ENCODE measurements at regions not wholly inside any gene's neighbourhood (a gene's known extent, or its start where the extent isn't known, plus 50 kb on each side); places are given as distances from the start of the nearest gene placed in this dataset.

- FAIRE-seq (no peak), DNase-seq (ENCODE audit: low read depth, low spot score) (no peak), ATAC-seq (peak; percentile 25; the same call in 2 of the 3 replicates)
- ChIA-PET RAD21 (ENCODE audit: unreplicated experiment) (no interaction called here), POLR2A (no interaction called here), SMC1A (ENCODE audit: uncharacterized antibody, unreplicated experiment) (interaction anchor here (1.0 kb wide), 1 partner anchor 39 kb away, joined by 3 read pairs; no protein-coding TSS in a partner anchor), CTCF (no interaction called here)
- in situ Hi-C loops (cut with MboI): loop anchor here (25.0 kb wide), 1 partner anchor 821 kb away; no protein-coding TSS in a partner anchor
- H2AFZ ChIP-seq (ENCODE audit: control insufficient read depth, low read depth, low read length): no peak overlapping the region
- H3K4me2 ChIP-seq (ENCODE audit: control insufficient read depth, insufficient read depth): no peak overlapping the region
- no peaks in the 10 kb centered on the region for H3K4me1 ChIP-seq (ENCODE audit: control insufficient read depth, insufficient read depth, low read length)
- intact Hi-C loops (cut with micrococcal nuclease; ENCODE audit: unreplicated experiment): no loop called here
- H3K4me3 ChIP-seq: no peak overlapping the region
- no peaks in the 10 kb centered on the region for H3K79me2 ChIP-seq (ENCODE audit: control insufficient read depth, insufficient read depth, low read length)
- no peaks in the 10 kb centered on the region for H3K36me3 ChIP-seq (ENCODE audit: control insufficient read depth in 2 of 2, insufficient read depth in 2 of 2, low read length in 1 of 2)
- TF ChIP-seq MEF2B (IDR thresholded peaks at IDR 0.05; ENCODE audit: partially characterized antibody, poor library complexity, severe bottlenecking) (peak; percentile 71), CBX3 (IDR thresholded peaks at IDR 0.05; ENCODE audit: borderline replicate concordance, low read depth) (no peak), LARP7 (IDR thresholded peaks at IDR 0.05) (no peak), NR2C1 (IDR thresholded peaks at IDR 0.05) (no peak), WRNIP1 (IDR thresholded peaks at IDR 0.05; ENCODE audit: borderline replicate concordance, low read depth, low read length) (no peak), NR2F1 (conservative IDR thresholded peaks at IDR 0.05) (peak; percentile 58; the same call in 1 of the 2 replicates), POLR2AphosphoS2 (IDR thresholded peaks at IDR 0.05; ENCODE audit: low read depth, low read length) (no peak), NFIC (IDR thresholded peaks at IDR 0.05; ENCODE audit: low read depth, low read length) (no peak), SMARCA5 (IDR thresholded peaks at IDR 0.05) (no peak), CHD1 (IDR thresholded peaks at IDR 0.05; ENCODE audit: low read depth, low read length) (no peak)
- no peaks in the 10 kb centered on the region for H3K27me3 ChIP-seq (replicated peaks in 1 of 2; ENCODE audit: control insufficient read depth in 2 of 2, insufficient read depth in 2 of 2, low read length in 1 of 2)
- 36% methylated on average over 5 of the region's 5 CpGs for WGBS (ENCODE audit: insufficient coverage, insufficient replicate concordance, low lambda C conversion rate, missing lambda C conversion rate)
- no peaks in the 10 kb centered on the region for H4K20me1 ChIP-seq (ENCODE audit: control insufficient read depth, insufficient read depth)
- no peaks in the 10 kb centered on the region for H3K9me3 ChIP-seq (replicated peaks; ENCODE audit: control insufficient read depth, insufficient read depth, low read length)
- BruUV-seq (replicated peaks): no TSS peak
- no peak overlapping the region for H3K9ac ChIP-seq (ENCODE audit: control insufficient read depth, insufficient read depth, low read length)
- H3K27ac ChIP-seq (ENCODE audit: control insufficient read depth, insufficient read depth): no peak overlapping the region
Observed at GRCh38 chr7:118366363-118366762, 141.9 kb downstream of the ANKRD7 start.

- DNase-seq (ENCODE audit: low read depth, low spot score) (no peak), ATAC-seq (no peak), FAIRE-seq (no peak)
- Histone ChIP-seq H4K20me1 (ENCODE audit: control insufficient read depth, insufficient read depth) (no peaks in the 10 kb centered on the region), H3K79me2 (ENCODE audit: control insufficient read depth, insufficient read depth, low read length) (no peaks in the 10 kb centered on the region), H3K4me3 (no peak overlapping the region), H3K4me1 (ENCODE audit: control insufficient read depth, insufficient read depth, low read length) (no peaks in the 10 kb centered on the region), H3K9me3 (replicated peaks; ENCODE audit: control insufficient read depth, insufficient read depth, low read length) (no peaks in the 10 kb centered on the region), H2AFZ (ENCODE audit: control insufficient read depth, low read depth, low read length) (no peak overlapping the region), H3K36me3 (ENCODE audit: control insufficient read depth in 2 of 2, insufficient read depth in 2 of 2, low read length in 1 of 2) (no peaks in the 10 kb centered on the region), H3K27me3 (replicated peaks in 1 of 2; ENCODE audit: control insufficient read depth in 2 of 2, insufficient read depth in 2 of 2, low read length in 1 of 2) (no peaks in the 10 kb centered on the region), H3K27ac (ENCODE audit: control insufficient read depth, insufficient read depth) (no peak overlapping the region), H3K9ac (ENCODE audit: control insufficient read depth, insufficient read depth, low read length) (no peak overlapping the region), H3K4me2 (ENCODE audit: control insufficient read depth, insufficient read depth) (no peak overlapping the region)
- BruUV-seq (replicated peaks): no TSS peak
- TF ChIP-seq TBL1XR1 (IDR thresholded peaks at IDR 0.05; ENCODE audit: low read depth, low read length) (no peak), IKZF1 (conservative IDR thresholded peaks at IDR 0.05) (no peak), CREB1 (IDR thresholded peaks at IDR 0.05; ENCODE audit: low read depth) (no peak), HDAC6 (IDR thresholded peaks at IDR 0.05; ENCODE audit: unreplicated experiment) (no peak), E2F8 (IDR thresholded peaks at IDR 0.05; ENCODE audit: low read depth, partially characterized antibody) (no peak), IRF3 (IDR thresholded peaks at IDR 0.05) (no peak)
- POLR2A ChIA-PET: no interaction called here
- RAD21 ChIA-PET (ENCODE audit: unreplicated experiment): no interaction called here
- CTCF ChIA-PET: no interaction called here
- SMC1A ChIA-PET (ENCODE audit: uncharacterized antibody, unreplicated experiment): interaction anchor here (0.5 to 0.8 kb wide), 2 partner anchors 13 to 105 kb away, joined by 3 read pairs; no protein-coding TSS in a partner anchor
- in situ Hi-C loops (cut with MboI) (loop anchor here (25.0 kb wide), 1 partner anchor 818 kb away; no protein-coding TSS in a partner anchor), intact Hi-C loops (cut with micrococcal nuclease; ENCODE audit: unreplicated experiment) (no loop called here)
Observed at GRCh38 chr7:118368958-118369357, 144.5 kb downstream of the ANKRD7 start.
